SHP77 (cell line): ENCODE measurements at regions not wholly inside any gene's neighbourhood (a gene's known extent, or its start where the extent isn't known, plus 50 kb on each side); places are given as distances from the start of the nearest gene placed in this dataset.
"Not testable (repeated sequence)": the region's sequence is repeated elsewhere in the genome, so short reads cannot be mapped to it uniquely, and the experiment has no call there.

ENCODE experiments used
- DNase-seq, 2 experiments: peaks; one replicate each; lab custom pipeline; 2025; lab: John Stamatoyannopoulos, UW

GRCh38 chr22:48761546-48761945 lies 1066.1 kb downstream of the BRD1 start:
- DNase-seq, result no peak

- DNase-seq, result no peak
These were observed 1066.9 kb downstream of the BRD1 start for GRCh38 chr22:48760481-48761390.

- DNase-seq, result no peak
These were observed 1068.5 kb downstream of the BRD1 start for GRCh38 chr22:48758881-48759875.

- DNase-seq, result peak; percentile 60 to 64
These were observed 1069.6 kb downstream of the BRD1 start for GRCh38 chr22:48757985-48758561.

GRCh38 chr22:48757581-48757980 lies 1070.1 kb downstream of the BRD1 start:
- no peak for DNase-seq

GRCh38 chr22:48757135-48757534 lies 1070.5 kb downstream of the BRD1 start:
- not testable (repeated sequence) for DNase-seq

- DNase-seq, result no peak
These were observed 1071.2 kb downstream of the BRD1 start for GRCh38 chr22:48756146-48757111.

- DNase-seq, result no peak
These were observed 1072.4 kb downstream of the BRD1 start for GRCh38 chr22:48755059-48755949.

GRCh38 chr22:48754611-48755058 lies 1073.0 kb downstream of the BRD1 start:
- no peak for DNase-seq

- no peak for DNase-seq
These were observed 1073.7 kb downstream of the BRD1 start for GRCh38 chr22:48753752-48754517.

- no peak for DNase-seq
These were observed 1074.3 kb downstream of the BRD1 start for GRCh38 chr22:48753381-48753730.

- no peak for DNase-seq
These were observed 1075.0 kb downstream of the BRD1 start for GRCh38 chr22:48752451-48753380.

- no peak for DNase-seq
These were observed 1075.9 kb downstream of the BRD1 start for GRCh38 chr22:48751539-48752437.

- DNase-seq, result no peak
These were observed 1076.7 kb downstream of the BRD1 start for GRCh38 chr22:48750826-48751440.

- no peak for DNase-seq
These were observed 1077.4 kb downstream of the BRD1 start for GRCh38 chr22:48750282-48750681.

- no peak for DNase-seq
These were observed 1078.0 kb downstream of the BRD1 start for GRCh38 chr22:48749555-48750227.
